ENCODE measurements at regions not wholly inside any gene's neighbourhood (a gene's known extent, or its start where the extent isn't known, plus 50 kb on each side); places are given as distances from the start of the nearest gene placed in this dataset.

DNA sequence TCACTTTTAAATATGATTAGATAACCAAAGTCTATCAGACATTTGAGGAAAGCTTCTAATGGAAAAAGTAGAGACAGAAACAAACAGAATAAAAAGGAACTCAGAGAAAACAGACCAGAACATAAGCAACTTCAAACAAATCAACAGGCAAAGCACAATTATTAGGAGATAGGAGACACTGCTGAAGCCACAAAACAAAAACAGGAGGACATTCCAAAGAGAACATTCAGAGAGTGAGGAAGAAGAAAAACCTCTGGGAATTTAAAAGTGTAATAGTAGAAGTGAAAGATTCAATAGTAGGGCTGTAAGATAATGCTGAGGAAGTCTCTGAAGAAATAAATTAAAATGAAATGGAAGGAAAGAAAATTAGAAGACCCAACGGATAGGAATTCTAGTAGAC lies 83.2 kb upstream of the TBCA start:
- TF ChIP-seq, protein P1, sequence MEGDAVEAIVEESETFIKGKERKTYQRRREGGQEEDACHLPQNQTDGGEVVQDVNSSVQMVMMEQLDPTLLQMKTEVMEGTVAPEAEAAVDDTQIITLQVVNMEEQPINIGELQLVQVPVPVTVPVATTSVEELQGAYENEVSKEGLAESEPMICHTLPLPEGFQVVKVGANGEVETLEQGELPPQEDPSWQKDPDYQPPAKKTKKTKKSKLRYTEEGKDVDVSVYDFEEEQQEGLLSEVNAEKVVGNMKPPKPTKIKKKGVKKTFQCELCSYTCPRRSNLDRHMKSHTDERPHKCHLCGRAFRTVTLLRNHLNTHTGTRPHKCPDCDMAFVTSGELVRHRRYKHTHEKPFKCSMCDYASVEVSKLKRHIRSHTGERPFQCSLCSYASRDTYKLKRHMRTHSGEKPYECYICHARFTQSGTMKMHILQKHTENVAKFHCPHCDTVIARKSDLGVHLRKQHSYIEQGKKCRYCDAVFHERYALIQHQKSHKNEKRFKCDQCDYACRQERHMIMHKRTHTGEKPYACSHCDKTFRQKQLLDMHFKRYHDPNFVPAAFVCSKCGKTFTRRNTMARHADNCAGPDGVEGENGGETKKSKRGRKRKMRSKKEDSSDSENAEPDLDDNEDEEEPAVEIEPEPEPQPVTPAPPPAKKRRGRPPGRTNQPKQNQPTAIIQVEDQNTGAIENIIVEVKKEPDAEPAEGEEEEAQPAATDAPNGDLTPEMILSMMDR (IDR thresholded peaks at IDR 0.05 in 4 of 5, conservative IDR thresholded peaks at IDR 0.05 in 1 of 5) = no peak
- TF ChIP-seq POLR2A (IDR thresholded peaks at IDR 0.05) = no peak
